K562 (cell line): ENCODE measurements at regions not wholly inside any gene's neighbourhood (a gene's known extent, or its start where the extent isn't known, plus 50 kb on each side); places are given as distances from the start of the nearest gene placed in this dataset.

ENCODE experiments used
- ATAC-seq: fragments of 200-7000 bp; cut with Tn5 transposase; 3 replicates; pipeline ENCODE4 v1.9.1; 2020; ENCODE audit warnings: moderate library complexity
- BruUV-seq: library from RNA; stranded (reverse); fragments of 400-500 nt; replicated peaks from 2 replicates; lab custom pipeline; 2021; lab: Mats Ljungman, UMichigan
- CTCF ChIA-PET: fragments of 300-600 bp; formaldehyde crosslinking; extraction: SDS; loops from one replicate; lab custom pipeline; 2021; ENCODE audit warnings: low intra/inter-chr PET ratio; lab: Yijun Ruan, JAX
- POLR2A ChIA-PET: fragments of 300-600, 350-650 bp; sonication (Branson Sonifier 250); formaldehyde crosslinking; extraction: SDS; loops from one replicate; lab custom pipeline; 2021; ENCODE audit warnings: antibody characterized with exemption, inconsistent platforms; lab: Yijun Ruan, JAX
- DNase-seq, 4 experiments: peaks; one replicate each; pipeline versions ENCODE4 v3.0.0 to v3.0.0-alpha.2; 2011 to 2018; ENCODE audit warnings: low spot score in 3 of 4, mixed read lengths in 3 of 4; ENCODE audit errors: extremely low read depth in 1 of 4
- FAIRE-seq: peaks from 2 replicates; lab custom pipeline; 2011; peaks lifted over from hg19 to GRCh38; lab: Jason Lieb, UNC
- H2AFZ ChIP-seq: 2 replicates; pipeline ENCODE4 v1.6.0; 2011; ENCODE audit warnings: low read depth, low read length, control low read depth, inconsistent platforms
- H3K27ac ChIP-seq: fragments of 200-600 bp; 3 replicates; pipeline ENCODE4 v1.8.0; 2011; ENCODE audit warnings: low read depth, mild to moderate bottlenecking, control low read depth, inconsistent platforms, low read length, moderate library complexity, mixed read lengths; ENCODE audit errors: extremely low read depth
- H3K27me3 ChIP-seq, 2 experiments: fragments of 300-600 bp in 1 of 2; 2 replicates in 1 of 2; 3 replicates in 1 of 2; pipeline versions ENCODE4 v1.6.0 to v1.8.0; 2011; ENCODE audit warnings: inconsistent platforms in 2 of 2, low read length in 2 of 2, mild to moderate bottlenecking in 1 of 2, mixed read lengths in 1 of 2, moderate library complexity in 1 of 2; ENCODE audit not compliant: control insufficient read depth in 2 of 2, insufficient read depth in 2 of 2
- H3K36me3 ChIP-seq: fragments of 300-600 bp; 3 replicates; pipeline ENCODE4 v1.8.0; 2011; ENCODE audit warnings: mild to moderate bottlenecking, low read length, inconsistent platforms; ENCODE audit not compliant: control insufficient read depth, insufficient read depth
- H3K4me1 ChIP-seq, 2 experiments: fragments of 200-600 bp in 1 of 2; replicated peaks in 1 of 2; 2 replicates in 1 of 2; 3 replicates in 1 of 2; pipeline versions ENCODE4 v1.5.1 to v1.8.0; 2011; ENCODE audit warnings: inconsistent platforms in 2 of 2, low read length in 2 of 2, mild to moderate bottlenecking in 1 of 2, mixed read lengths in 1 of 2, moderate library complexity in 1 of 2; ENCODE audit not compliant: control insufficient read depth in 2 of 2, insufficient read depth in 2 of 2
- H3K4me2 ChIP-seq: 2 replicates; pipeline ENCODE4 v1.6.1; 2011; ENCODE audit warnings: low read length, control low read depth, inconsistent platforms, mixed read lengths; ENCODE audit not compliant: insufficient read depth
- H3K4me3 ChIP-seq: fragments of 200-600 bp; sonication (generic), shearing (Covaris generic); 2 replicates; pipeline ENCODE4 v1.5.1; 2016; ENCODE audit warnings: control low read depth, inconsistent platforms
- H3K79me2 ChIP-seq: fragments of 200-600 bp; 3 replicates; pipeline ENCODE4 v1.8.0; 2011; ENCODE audit warnings: low read length, inconsistent platforms; ENCODE audit not compliant: control insufficient read depth, insufficient read depth
- H3K9ac ChIP-seq, 2 experiments: 2 replicates each; pipeline versions ENCODE4 v1.6.0 to v1.6.1; 2011; ENCODE audit warnings: low read depth in 2 of 2, low read length in 2 of 2, control low read depth in 1 of 2, inconsistent platforms in 1 of 2, mild to moderate bottlenecking in 1 of 2, mixed read lengths in 1 of 2; ENCODE audit not compliant: insufficient read depth in 1 of 2
- H3K9me1 ChIP-seq: one replicate; pipeline ENCODE4 v1.6.0; 2011; ENCODE audit warnings: inconsistent platforms, mild to moderate bottlenecking, low read length, moderate library complexity; ENCODE audit not compliant: control insufficient read depth, insufficient read depth
- H3K9me3 ChIP-seq: replicated peaks from 2 replicates; pipeline ENCODE4 v1.5.1; 2011; ENCODE audit warnings: low read depth, low read length, inconsistent platforms; ENCODE audit not compliant: control insufficient read depth, insufficient read depth
- H4K20me1 ChIP-seq: replicated peaks from 2 replicates; pipeline ENCODE4 v1.6.1; 2011; ENCODE audit warnings: low read length, inconsistent platforms, mixed read lengths; ENCODE audit not compliant: control insufficient read depth, insufficient read depth
- E2F3 ChIP-seq: fragments of 250-450 bp; sonication (Bioruptor Pico); IDR thresholded peaks from 2 replicates; pipeline ENCODE4 v1.4.0; 2020; ENCODE audit warnings: mild to moderate bottlenecking
- ETV1 ChIP-seq: fragments of 450-650 bp; conservative IDR thresholded peaks from 2 replicates; pipeline ENCODE4 v1.6.1; 2016; ENCODE audit warnings: missing genetic modification characterization, control low read depth, low read depth, missing compliant biosample characterization
- MTA3 ChIP-seq: fragments of 450-650 bp; formaldehyde crosslinking; IDR thresholded peaks from 2 replicates; pipeline ENCODE4 v1.6.1; 2017; ENCODE audit warnings: mild to moderate bottlenecking, borderline replicate concordance
- PHF20 ChIP-seq: fragments of 450-650 bp; IDR thresholded peaks from 2 replicates; pipeline ENCODE4 v1.6.1; 2018; ENCODE audit not compliant: partially characterized antibody
- SRSF7 ChIP-seq: fragments of 200-400 bp; formaldehyde crosslinking; optimal IDR thresholded peaks from 2 replicates; pipeline ENCODE3; 2017; ENCODE audit warnings: mild to moderate bottlenecking, low read depth, low read length
- TEAD2 ChIP-seq: fragments of 450-650 bp; IDR thresholded peaks from 2 replicates; pipeline ENCODE4 v1.6.1; 2016; ENCODE audit warnings: missing genetic modification characterization, control low read depth, missing compliant biosample characterization
- TGIF2 ChIP-seq: sonication (generic); formaldehyde crosslinking; IDR thresholded peaks from 2 replicates; pipeline ENCODE4 v1.8.1; 2022; ENCODE audit warnings: mild to moderate bottlenecking, missing genetic modification reagents, moderate library complexity
- ZNF121 ChIP-seq: sonication (generic); formaldehyde crosslinking; conservative IDR thresholded peaks from 2 replicates; pipeline ENCODE4 v1.8.0; 2022; ENCODE audit warnings: missing genetic modification reagents
- ZNF778 ChIP-seq: fragments of 450-650 bp; formaldehyde crosslinking; IDR thresholded peaks from 2 replicates; pipeline ENCODE4 v1.4.0; 2020; ENCODE audit warnings: mild to moderate bottlenecking, moderate library complexity
- WGBS: fragments of 100-300 bp; shearing (Covaris generic); methylation state at CpG from one replicate; pipeline ENCODE4 v1.1.6; 2016; ENCODE audit warnings: low coverage, mixed read lengths; ENCODE audit not compliant: insufficient coverage; ENCODE audit errors: missing lambda C conversion rate; 5-methylcytosine and 5-hydroxymethylcytosine counted together
- in situ Hi-C: fragments of 300-500 bp; cut with MboI; formaldehyde crosslinking; loops from 4 replicates; pipeline ENCODE4 v1.15.0; 2018; ENCODE audit warnings: inconsistent platforms, mixed read lengths
- intact Hi-C: fragments of 100-400 bp; cut with micrococcal nuclease; formaldehyde crosslinking; loops from 2 replicates; pipeline ENCODE4 v1.14.2; 2022

DNA sequence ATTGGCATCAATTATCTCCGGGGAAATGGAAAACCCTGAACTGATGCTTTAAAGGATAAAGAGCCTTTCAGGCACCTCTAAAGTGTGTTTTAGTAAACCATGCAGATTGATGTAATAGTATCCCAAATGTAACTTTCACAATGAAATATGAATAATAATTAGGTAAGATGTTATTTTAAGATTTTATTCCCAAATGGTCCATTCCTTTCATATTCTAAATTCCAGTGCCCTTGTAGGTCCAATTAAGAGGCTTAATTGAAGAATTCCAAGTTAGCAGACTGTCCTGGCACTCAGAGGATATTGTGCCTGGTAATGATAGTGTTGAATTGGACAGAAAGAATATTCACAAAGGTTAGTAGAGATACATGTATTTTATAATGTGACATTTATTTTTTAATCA, 352.5 kb upstream of the NUDT12 start:
- Histone ChIP-seq H3K9me3 (no peaks in the 10 kb centered on the region), H3K9me1 (no peaks in the 10 kb centered on the region), H3K9ac (no peak overlapping the region), H4K20me1 (no peaks in the 10 kb centered on the region), H3K36me3 (no peaks in the 10 kb centered on the region), H3K27me3 (no peaks in the 10 kb centered on the region), H3K4me3 (no peak overlapping the region), H3K79me2 (no peaks in the 10 kb centered on the region), H2AFZ (no peak overlapping the region), H3K27ac (no peak overlapping the region), H3K4me2 (no peak overlapping the region), H3K4me1 (no peaks in the 10 kb centered on the region)
- intact Hi-C loops, result no loop called here
- ChIA-PET POLR2A (no interaction called here), CTCF (no interaction called here)
- WGBS, result 0% methylated on average over 1 of the region's 1 CpG
- no TSS peak for BruUV-seq
- no peak for ATAC-seq
- in situ Hi-C loops, result no loop called here
- no peak for FAIRE-seq
- DNase-seq, result no peak
- TF ChIP-seq ZNF778 (CRISPR knock-in tag) (no peak), E2F3 (CRISPR knock-in tag) (no peak), MTA3 (no peak), TGIF2 (CRISPR knock-in tag) (no peak), ZNF121 (CRISPR knock-in tag) (no peak), TEAD2 (tag) (no peak), ETV1 (tag) (no peak), PHF20 (no peak), SRSF7 (no peak)
